AG08395 (cell line): ENCODE measurements at regions not wholly inside any gene's neighbourhood (a gene's known extent, or its start where the extent isn't known, plus 50 kb on each side); places are given as distances from the start of the nearest gene placed in this dataset.

ENCODE experiments used
- DNase-seq: peaks from one replicate; pipeline ENCODE4 v3.0.0; 2012; ENCODE audit warnings: mixed read lengths, low spot score

- DNase-seq: no peak
These were observed 51.9 kb upstream of the TSPAN11 start for GRCh38 chr12:30874455-30875321.

- DNase-seq: no peak
These were observed 55.9 kb upstream of the TSPAN11 start for GRCh38 chr12:30870491-30871265.

DNA sequence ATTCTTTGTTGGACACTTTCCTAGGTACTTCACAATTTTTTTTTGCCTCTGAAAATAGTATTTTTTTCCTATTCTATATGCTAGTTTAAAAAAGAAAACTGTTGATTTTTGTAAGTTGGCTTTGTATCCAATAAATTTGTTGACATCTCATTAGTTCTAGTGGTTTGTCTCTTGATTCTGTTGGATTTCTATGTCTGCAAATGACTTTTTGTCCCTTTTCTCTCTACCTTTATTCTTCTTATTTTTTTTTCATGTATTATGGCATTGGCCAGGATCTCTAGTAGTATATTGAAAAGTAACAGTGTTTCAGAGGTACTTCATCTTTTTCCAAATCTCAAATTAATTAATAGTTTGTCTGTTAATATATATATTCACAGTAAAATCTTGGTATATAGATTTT is 59.1 kb upstream of the TSPAN11 start:
- DNase-seq: no peak

DNA sequence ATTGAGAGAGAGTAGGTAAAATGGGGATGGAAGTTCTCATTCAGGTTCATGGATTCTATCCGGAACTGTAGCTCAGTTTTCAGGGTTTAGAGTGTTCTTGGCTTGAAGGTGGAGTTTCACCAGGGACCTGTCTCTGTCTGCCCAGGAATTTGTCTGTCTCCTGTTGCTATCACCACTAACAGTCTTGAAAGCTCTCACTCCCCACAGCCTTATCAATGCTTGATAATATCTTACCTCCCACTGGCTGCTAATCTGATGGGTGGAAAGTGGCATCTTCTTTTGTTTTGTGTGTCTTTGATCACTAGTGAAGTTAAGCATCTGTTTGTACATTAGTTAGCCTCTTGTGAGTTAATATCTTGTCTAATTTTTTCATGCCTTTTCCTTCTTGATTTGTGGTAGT is 60.3 kb upstream of the TSPAN11 start:
- DNase-seq: no peak

- no peak for DNase-seq
These were observed 62.7 kb upstream of the TSPAN11 start for GRCh38 chr12:30863839-30864238.

- DNase-seq: no peak
These were observed 64.1 kb upstream of the TSPAN11 start for GRCh38 chr12:30862486-30862885.

DNA sequence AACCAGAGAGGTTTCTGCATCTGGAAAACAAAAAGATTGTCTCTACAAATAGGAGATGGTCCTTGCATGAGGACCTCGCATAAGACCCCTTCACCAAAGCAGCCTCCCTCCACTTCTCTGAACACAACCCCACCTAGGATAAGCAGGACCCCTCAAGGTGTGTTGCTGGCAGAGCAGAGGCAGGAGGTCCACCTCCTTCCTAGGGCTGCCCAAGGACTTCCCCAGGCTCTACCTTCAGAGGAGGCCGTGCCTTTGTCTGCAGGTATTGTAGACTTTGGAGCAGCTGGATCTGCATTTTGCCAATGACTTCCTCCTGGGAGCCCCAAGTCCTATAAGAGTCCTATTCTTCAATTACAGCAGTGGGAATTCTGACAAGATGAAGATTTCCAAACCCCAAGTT is 67.3 kb upstream of the TSPAN11 start:
- DNase-seq: no peak

GRCh38 chr12:30858471-30858870 is 68.1 kb upstream of the TSPAN11 start:
- no peak for DNase-seq

- no peak for DNase-seq
These were observed 72.9 kb upstream of the TSPAN11 start for GRCh38 chr12:30853561-30854133.

- DNase-seq: no peak
These were observed 75.9 kb upstream of the TSPAN11 start for GRCh38 chr12:30850684-30851083.

DNA sequence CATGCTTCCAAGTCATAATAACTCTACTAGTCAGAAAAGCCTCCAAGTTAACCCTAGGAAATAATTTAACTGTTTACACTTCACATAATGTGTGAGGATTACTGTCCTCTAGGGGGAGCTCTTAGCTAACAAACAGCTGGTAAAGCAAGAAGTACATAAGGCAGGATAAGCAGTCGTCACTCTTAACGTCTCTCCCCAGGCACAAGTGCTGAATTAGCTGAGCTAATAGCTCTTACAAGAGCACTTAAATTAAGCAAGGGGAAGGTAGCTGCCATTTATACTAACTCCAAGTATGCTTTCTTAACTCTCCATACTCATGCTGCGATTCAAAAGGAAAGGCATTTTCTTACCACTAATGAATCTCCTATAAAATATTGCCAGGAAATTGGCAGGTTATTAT is 79.3 kb upstream of the TSPAN11 start:
- peak; percentile 26 for DNase-seq

GRCh38 chr12:30846776-30847175 is 79.8 kb upstream of the TSPAN11 start:
- no peak for DNase-seq

- DNase-seq: no peak
These were observed 80.9 kb upstream of the TSPAN11 start for GRCh38 chr12:30845676-30846075.

DNA sequence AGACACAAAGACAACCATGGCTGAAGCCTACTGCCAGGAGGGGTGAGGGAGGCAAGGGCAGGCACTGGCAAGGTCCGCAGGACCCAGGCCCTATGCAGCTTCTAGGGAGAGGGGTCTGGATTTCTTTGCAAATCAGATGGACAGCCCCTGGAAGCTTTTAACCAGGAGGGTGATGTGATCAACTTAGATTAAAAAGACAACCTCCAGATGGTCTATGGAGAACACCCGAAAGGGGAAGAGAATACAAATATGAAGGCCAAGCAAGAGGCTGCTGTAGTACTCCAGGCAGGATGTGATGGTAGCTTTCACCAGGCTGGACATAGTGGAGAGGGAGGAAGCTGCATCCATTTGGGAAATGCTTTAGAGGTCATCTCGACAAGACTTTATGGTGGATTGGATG is 83.3 kb upstream of the TSPAN11 start:
- DNase-seq: no peak

DNA sequence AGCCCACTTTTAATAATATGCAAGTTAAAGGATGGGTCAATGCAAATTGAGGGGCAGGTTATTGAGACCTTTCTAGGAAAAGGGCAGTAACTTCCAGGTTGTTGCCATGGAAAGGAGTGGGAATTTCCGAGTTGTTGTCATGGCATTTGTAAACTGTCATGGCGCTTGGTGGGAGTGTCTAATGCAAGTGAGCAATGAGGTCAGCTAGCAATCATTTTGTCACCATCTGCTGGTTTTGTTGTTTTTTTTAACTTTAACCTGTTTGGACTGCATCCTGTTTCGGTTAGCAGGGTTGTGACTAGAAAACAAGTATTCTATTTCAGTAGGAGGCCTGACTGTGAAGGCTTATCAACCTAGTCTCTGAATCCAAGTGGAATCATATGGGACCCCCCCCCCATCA is 85.8 kb upstream of the TSPAN11 start:
- no peak for DNase-seq

- no peak for DNase-seq
These were observed 85.0 kb upstream of the CAPRIN2 start for GRCh38 chr12:30839643-30840220.

- DNase-seq: no peak
These were observed 82.8 kb upstream of the CAPRIN2 start for GRCh38 chr12:30837595-30837994.

DNA sequence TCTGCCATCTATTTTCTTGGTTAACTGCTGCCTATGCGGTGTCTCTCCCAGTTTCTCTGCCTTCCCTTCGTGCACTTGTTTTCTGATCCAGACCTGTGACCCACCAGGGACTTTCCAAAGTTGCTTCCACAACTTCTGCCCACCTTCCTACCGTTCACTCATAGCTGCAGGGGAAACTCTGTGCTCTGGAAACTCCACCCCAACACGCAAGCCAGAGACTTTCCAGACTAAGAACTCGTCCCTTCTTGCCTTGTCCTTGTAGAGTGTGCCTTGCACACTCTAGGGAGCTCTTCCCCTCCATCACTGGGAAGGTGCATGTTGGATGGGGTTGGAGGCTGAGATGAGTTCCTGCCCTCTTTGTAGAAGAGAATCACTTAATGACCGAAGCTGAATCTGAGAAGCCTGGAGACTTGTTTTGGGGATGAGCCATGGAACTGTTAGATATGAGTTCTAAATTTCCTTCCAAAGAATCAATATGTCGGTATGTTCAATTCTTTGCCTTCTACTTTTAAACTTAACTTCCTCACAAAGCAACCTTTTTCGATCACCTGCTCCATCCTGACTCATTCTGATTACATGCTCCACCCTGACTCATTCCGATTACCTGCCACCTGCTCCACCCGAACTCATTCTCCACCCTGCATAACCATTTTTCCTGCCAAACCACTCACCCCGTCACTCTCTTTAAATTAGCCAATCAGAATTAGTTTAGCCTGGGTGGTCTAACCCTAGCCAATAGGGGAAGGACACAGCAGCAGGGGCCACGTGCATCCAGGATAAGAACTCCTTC is 82.1 kb upstream of the CAPRIN2 start:
- DNase-seq: no peak

DNA sequence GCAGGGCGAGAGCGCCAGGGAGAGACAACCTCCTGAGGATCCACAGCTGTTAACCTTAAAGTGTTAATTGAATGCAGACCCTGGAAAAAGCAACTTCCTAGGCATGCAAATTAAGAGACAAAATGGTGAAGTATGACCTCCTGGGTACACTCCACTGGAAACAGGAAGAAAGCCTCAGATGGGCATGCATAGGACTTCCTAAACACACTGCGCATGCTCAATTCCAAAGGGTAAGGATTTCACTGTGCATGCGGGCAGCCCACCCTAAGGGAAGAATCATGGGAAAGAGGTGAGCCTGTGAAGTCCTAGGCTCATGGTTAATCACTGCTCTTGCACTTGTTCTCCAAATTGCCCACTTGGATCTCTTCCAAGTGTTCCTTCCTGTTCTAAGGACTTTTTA is 80.5 kb upstream of the CAPRIN2 start:
- DNase-seq: no peak

DNA sequence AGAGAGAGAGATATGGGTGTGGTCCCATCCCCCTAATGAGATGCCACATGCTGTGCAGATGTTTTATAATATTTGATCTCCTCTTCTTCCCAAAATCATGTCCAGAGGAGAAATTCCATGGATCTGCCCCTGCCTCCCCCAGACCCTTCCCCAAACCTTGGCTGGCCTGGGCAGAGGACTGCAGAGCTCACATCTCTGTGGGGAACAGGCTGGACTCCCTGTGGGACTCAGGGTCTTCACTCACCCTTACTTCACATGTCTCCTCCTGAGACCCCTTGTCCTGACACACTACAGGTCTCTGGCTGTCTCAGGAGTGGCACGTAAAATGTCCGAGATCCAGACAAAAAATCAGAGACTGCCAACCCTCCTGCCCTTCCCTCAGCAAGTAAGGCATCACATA is 76.0 kb upstream of the CAPRIN2 start:
- no peak for DNase-seq

DNA sequence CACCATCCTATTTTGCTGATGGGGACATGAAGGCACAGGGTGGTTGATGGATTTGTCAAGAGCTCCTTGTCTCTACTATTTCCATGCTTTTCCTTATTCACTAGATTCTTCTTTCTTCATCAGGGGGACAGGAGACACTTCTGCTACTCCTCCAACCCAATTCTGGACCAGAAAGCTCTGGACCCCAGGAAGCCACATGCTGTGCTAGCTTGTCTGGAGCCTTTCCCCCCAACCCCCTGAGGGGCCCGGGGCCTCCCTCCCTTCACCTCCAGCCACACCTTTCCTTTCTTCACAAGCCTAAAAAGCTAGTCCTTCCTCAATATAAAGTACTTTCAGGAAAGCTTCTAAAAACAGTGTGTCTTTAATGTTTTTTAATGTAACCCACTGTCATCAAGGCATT is 75.1 kb upstream of the CAPRIN2 start:
- DNase-seq: no peak

GRCh38 chr12:30828686-30829085 is 73.9 kb upstream of the CAPRIN2 start:
- DNase-seq: no peak
